ENCODE measurements at regions not wholly inside any gene's neighbourhood (a gene's known extent, or its start where the extent isn't known, plus 50 kb on each side); places are given as distances from the start of the nearest gene placed in this dataset.

GRCh38 chr3:72004749-72005292 is 219.9 kb upstream of the PROK2 start:
- no peak for DNase-seq (ENCODE audit: low read depth, low spot score)

GRCh38 chr3:72003936-72004335 is 219.0 kb upstream of the PROK2 start:
- no peak for DNase-seq (ENCODE audit: low read depth, low spot score)

- no peak for DNase-seq (ENCODE audit: low read depth, low spot score)
Observed at GRCh38 chr3:72001758-72002157, 216.8 kb upstream of the PROK2 start.

- DNase-seq (ENCODE audit: low read depth, low spot score), result no peak
Observed at GRCh38 chr3:71998995-71999673, 214.2 kb upstream of the PROK2 start.

- DNase-seq (ENCODE audit: low read depth, low spot score), result no peak
Observed at GRCh38 chr3:71997066-71997653, 212.2 kb upstream of the PROK2 start.

- no peak for DNase-seq (ENCODE audit: low read depth, low spot score)
Observed at GRCh38 chr3:71994906-71995305, 210.0 kb upstream of the PROK2 start.

- DNase-seq (ENCODE audit: low read depth, low spot score), result no peak
Observed at GRCh38 chr3:71994203-71994602, 209.3 kb upstream of the PROK2 start.

GRCh38 chr3:71991681-71992080 is 206.7 kb upstream of the PROK2 start:
- DNase-seq (ENCODE audit: low read depth, low spot score), result no peak

GRCh38 chr3:71991046-71991445 is 206.1 kb upstream of the PROK2 start:
- DNase-seq (ENCODE audit: low read depth, low spot score), result no peak

- DNase-seq (ENCODE audit: low read depth, low spot score), result no peak
Observed at GRCh38 chr3:71990545-71990944, 205.6 kb upstream of the PROK2 start.

GRCh38 chr3:71989165-71989564 is 204.2 kb upstream of the PROK2 start:
- no peak for DNase-seq (ENCODE audit: low read depth, low spot score)

GRCh38 chr3:71987828-71988227 is 202.9 kb upstream of the PROK2 start:
- DNase-seq (ENCODE audit: low read depth, low spot score), result no peak

GRCh38 chr3:71987089-71987735 is 202.3 kb upstream of the PROK2 start:
- DNase-seq (ENCODE audit: low read depth, low spot score), result no peak

- no peak for DNase-seq (ENCODE audit: low read depth, low spot score)
Observed at GRCh38 chr3:71986606-71987005, 201.7 kb upstream of the PROK2 start.

GRCh38 chr3:71984843-71985613 is 200.1 kb upstream of the PROK2 start:
- no peak for DNase-seq (ENCODE audit: low read depth, low spot score)

GRCh38 chr3:71983694-71984093 is 198.7 kb upstream of the PROK2 start:
- DNase-seq (ENCODE audit: low read depth, low spot score), result no peak

GRCh38 chr3:71982506-71983258 is 197.7 kb upstream of the PROK2 start:
- DNase-seq (ENCODE audit: low read depth, low spot score), result peak; percentile 27

GRCh38 chr3:71979175-71979574 is 194.2 kb upstream of the PROK2 start:
- no peak for DNase-seq (ENCODE audit: low read depth, low spot score)

- no peak for DNase-seq (ENCODE audit: low read depth, low spot score)
Observed at GRCh38 chr3:71978150-71978721, 193.3 kb upstream of the PROK2 start.

- no peak for DNase-seq (ENCODE audit: low read depth, low spot score)
Observed at GRCh38 chr3:71977525-71977924, 192.6 kb upstream of the PROK2 start.

- DNase-seq (ENCODE audit: low read depth, low spot score), result no peak
Observed at GRCh38 chr3:71975573-71975972, 190.6 kb upstream of the PROK2 start.

Data from activated CD4-positive, CD25-positive, alpha-beta regulatory T cell treated with anti-CD3 and anti-CD28 coated beads, Interleukin-2, amount 50 U/mL, for 16 hours (primary cell).